ENCODE measurements at regions not wholly inside any gene's neighbourhood (a gene's known extent, or its start where the extent isn't known, plus 50 kb on each side); places are given as distances from the start of the nearest gene placed in this dataset.

- Histone ChIP-seq H3K23me2 (ENCODE audit: insufficient read length, low read depth, low read length, poor library complexity, severe bottlenecking) (no peaks in the 10 kb centered on the region), H2BK5ac (ENCODE audit: insufficient read length, low read length) (no peak overlapping the region), H4K91ac (ENCODE audit: insufficient read length, low read depth, low read length) (no peak overlapping the region), H3K14ac (ENCODE audit: insufficient read depth, low read length) (no peak overlapping the region), H2AFZ (ENCODE audit: low read length) (no peak overlapping the region), H3K4ac (ENCODE audit: low read depth, low read length) (no peak overlapping the region), H3K56ac (ENCODE audit: insufficient read length, low read depth, low read length) (no peak overlapping the region), H4K5ac (ENCODE audit: insufficient read length, low read depth, low read length) (no peak overlapping the region), H3K4me1 (ENCODE audit: insufficient read depth, low read length) (no peaks in the 10 kb centered on the region), H3K27ac (ENCODE audit: insufficient read length, low read depth, low read length) (no peak overlapping the region), H3T11ph (ENCODE audit: low read length) (no peak overlapping the region), H3K23ac (ENCODE audit: insufficient read length, low read depth, low read length) (no peak overlapping the region), H4K20me1 (ENCODE audit: control insufficient read depth, insufficient read depth, insufficient read length) (no peaks in the 10 kb centered on the region), H3K27me3 (ENCODE audit: insufficient read depth, low read length) (no peaks in the 10 kb centered on the region), H3K79me1 (ENCODE audit: insufficient read depth, low read depth, low read length, poor library complexity, severe bottlenecking) (no peaks in the 10 kb centered on the region), H2BK12ac (ENCODE audit: insufficient read length, low read depth, low read length) (no peak overlapping the region), H3K18ac (ENCODE audit: insufficient read length, low read depth, low read length) (no peak overlapping the region), H4K8ac (replicated peaks; ENCODE audit: insufficient read length, low read depth, low read length) (no peak overlapping the region), H2BK15ac (ENCODE audit: low read depth, low read length) (no peak overlapping the region), H3K9ac (ENCODE audit: extremely low read depth, insufficient read length, low read length) (no peak overlapping the region), H2BK120ac (ENCODE audit: low read depth, low read length, poor library complexity, severe bottlenecking) (no peak overlapping the region), H2AK5ac (ENCODE audit: insufficient read length, low read length) (no peak overlapping the region), H3K9me3 (ENCODE audit: control insufficient read depth, low read depth, low read length) (no peaks in the 10 kb centered on the region), H3K4me2 (ENCODE audit: insufficient read depth, insufficient read length, low read length) (no peak overlapping the region), H3K79me2 (ENCODE audit: insufficient read depth, low read length) (no peaks in the 10 kb centered on the region), H2BK20ac (ENCODE audit: low read depth, low read length, poor library complexity, severe bottlenecking) (no peak overlapping the region)
- no peaks in the 10 kb centered on the region for H3K27me3 Mint-ChIP-seq (ENCODE audit: low read depth)
- H3K36me3 Mint-ChIP-seq (ENCODE audit: insufficient read depth in 1 of 3, low read depth in 3 of 3), result no peaks in the 10 kb centered on the region
- H3K9me3 Mint-ChIP-seq, result no peaks in the 10 kb centered on the region
- H3K4me1 Mint-ChIP-seq, result peaks cover 2 to 6% of the 10 kb centered on the region in 2 experiments; a peak in 2 of 4 replicates
- H3K27ac Mint-ChIP-seq, result no peak overlapping the region
- no peak for DNase-seq
- TF ChIP-seq CTCF (conservative IDR thresholded peaks at IDR 0.05), result no peak
- no peak overlapping the region for H3K4me3 Mint-ChIP-seq
These were observed 295.9 kb upstream of the FERMT1 start for GRCh38 chr20:6418732-6419131.

Measured in H9 (cell line).